GM23248 (cell line): ENCODE measurements at regions not wholly inside any gene's neighbourhood (a gene's known extent, or its start where the extent isn't known, plus 50 kb on each side); places are given as distances from the start of the nearest gene placed in this dataset.

Experiments
- DNase-seq: peaks from one replicate; pipeline ENCODE4 v3.0.0-alpha.2; 2015
- H2AFZ ChIP-seq: fragments of 200-600 bp; sonication (generic); 2 replicates; pipeline ENCODE4 v1.6.1; 2016; ENCODE audit warnings: antibody characterized with exemption
- H3F3A ChIP-seq: fragments of 200-600 bp; sonication (generic); 2 replicates; pipeline ENCODE4 v1.6.1; 2016; ENCODE audit warnings: mild to moderate bottlenecking, antibody characterized with exemption, mixed run types; ENCODE audit not compliant: insufficient read depth
- H3K27ac ChIP-seq: fragments of 200-600 bp; sonication (generic); 2 replicates; pipeline ENCODE4 v1.5.1; 2016; ENCODE audit warnings: mild to moderate bottlenecking
- H3K27me3 ChIP-seq: fragments of 200-600 bp; sonication (generic); replicated peaks from 2 replicates; pipeline ENCODE4 v1.6.1; 2016; ENCODE audit warnings: mild to moderate bottlenecking; ENCODE audit not compliant: insufficient read depth
- H3K36me3 ChIP-seq: fragments of 200-600 bp; sonication (generic); 2 replicates; pipeline ENCODE4 v1.6.1; 2016; ENCODE audit warnings: low read depth, mild to moderate bottlenecking
- H3K4me1 ChIP-seq: fragments of 200-600 bp; sonication (generic); 2 replicates; pipeline ENCODE4 v1.6.1; 2016; ENCODE audit warnings: mild to moderate bottlenecking; ENCODE audit not compliant: insufficient read depth
- H3K4me2 ChIP-seq: fragments of 200-600 bp; sonication (generic); one replicate; pipeline ENCODE4 v1.6.1; 2016; ENCODE audit warnings: mild to moderate bottlenecking; ENCODE audit not compliant: unreplicated experiment
- H3K4me3 ChIP-seq: fragments of 200-600 bp; sonication (generic); 2 replicates; pipeline ENCODE4 v1.5.1; 2016; ENCODE audit warnings: mild to moderate bottlenecking
- H3K79me2 ChIP-seq: fragments of 200-600 bp; sonication (generic); 2 replicates; pipeline ENCODE4 v1.6.1; 2016; ENCODE audit warnings: mild to moderate bottlenecking; ENCODE audit not compliant: insufficient read depth
- H3K9ac ChIP-seq: fragments of 200-600 bp; sonication (generic); 2 replicates; pipeline ENCODE4 v1.6.1; 2016; ENCODE audit warnings: mild to moderate bottlenecking
- H3K9me2 ChIP-seq: fragments of 200-600 bp; sonication (generic); 2 replicates; pipeline ENCODE4 v1.6.1; 2016; ENCODE audit warnings: mixed run types, mild to moderate bottlenecking, moderate library complexity; ENCODE audit not compliant: insufficient read depth
- H3K9me3 ChIP-seq: fragments of 200-600 bp; sonication (generic); one replicate; pipeline ENCODE4 v1.6.1; 2017; ENCODE audit warnings: low read depth
- H4K20me1 ChIP-seq: fragments of 200-600 bp; sonication (generic); 2 replicates; pipeline ENCODE4 v1.6.0; 2016; ENCODE audit not compliant: insufficient read depth
- EZH2 ChIP-seq: fragments of 200-600 bp; sonication (generic); IDR thresholded peaks from 2 replicates; pipeline ENCODE4 v1.6.1; 2018; ENCODE audit warnings: antibody characterized with exemption, mild to moderate bottlenecking; ENCODE audit not compliant: insufficient read depth, poor library complexity, severe bottlenecking
- EZH2phosphoT487 ChIP-seq: fragments of 200-600 bp; sonication (generic); IDR thresholded peaks from 2 replicates; pipeline ENCODE4 v1.6.1; 2018; ENCODE audit warnings: antibody characterized with exemption, moderate library complexity, mild to moderate bottlenecking, low read depth; ENCODE audit not compliant: insufficient read depth
- whole genome bisulfite sequencing, 2 experiments: methylation state at CpG; one replicate each; pipeline ENCODE4 v1.1.6; 2015 to 2017; ENCODE audit warnings: low lambda C conversion rate in 2 of 2, low coverage in 1 of 2; ENCODE audit errors: missing lambda C conversion rate in 2 of 2; 5-methylcytosine and 5-hydroxymethylcytosine counted together
- in situ Hi-C: fragments of 300-500 bp; cut with MboI; formaldehyde crosslinking; loops from 2 replicates; pipeline ENCODE4 v1.15.0; 2020

GRCh38 chr13:48906200-48906599 lies 69.5 kb upstream of the FNDC3A start:
- peaks cover 5% of the 10 kb centered on the region; the same call in 1 of the 2 replicates for H3F3A ChIP-seq
- TF ChIP-seq EZH2phosphoT487, result no peak
- no peak for DNase-seq
- H3K27me3 ChIP-seq, result no peaks in the 10 kb centered on the region
- in situ Hi-C loops, result no loop called here
- H3K27ac ChIP-seq, result no peak overlapping the region
- H3K4me1 ChIP-seq, result peaks cover 10% of the 10 kb centered on the region
- no peak overlapping the region for H3K4me3 ChIP-seq
- no peaks in the 10 kb centered on the region for H3K9me2 ChIP-seq
- no peaks in the 10 kb centered on the region for H3K36me3 ChIP-seq
- no peaks in the 10 kb centered on the region for H4K20me1 ChIP-seq
- no peaks in the 10 kb centered on the region for H3K79me2 ChIP-seq
- H3K9ac ChIP-seq, result no peak overlapping the region
- H3K9me3 ChIP-seq, result no peaks in the 10 kb centered on the region
- H3K4me2 ChIP-seq, result no peak overlapping the region
- WGBS, 2 experiments, result 95% methylated on average over 6 of the region's 6 CpGs
- no peak overlapping the region for H2AFZ ChIP-seq

GRCh38 chr13:48908381-48909055 lies 67.2 kb upstream of the FNDC3A start:
- in situ Hi-C loops, result no loop called here
- Histone ChIP-seq H3K27me3 (no peaks in the 10 kb centered on the region), H4K20me1 (no peaks in the 10 kb centered on the region), H3K4me1 (peaks cover 10% of the 10 kb centered on the region), H3K36me3 (no peaks in the 10 kb centered on the region), H3K4me3 (no peak overlapping the region), H3K79me2 (no peaks in the 10 kb centered on the region), H3K27ac (no peak overlapping the region), H3F3A (peaks cover 5% of the 10 kb centered on the region; the same call in 1 of the 2 replicates), H3K4me2 (peak overlapping the region; percentile 33), H3K9me2 (no peaks in the 10 kb centered on the region), H3K9ac (no peak overlapping the region), H3K9me3 (no peaks in the 10 kb centered on the region), H2AFZ (no peak overlapping the region)
- peak; percentile 78 for DNase-seq
- 0 to 2% methylated on average over 2 of the region's 2 CpGs for WGBS, 2 experiments
- TF ChIP-seq EZH2, result no peak
- no peak for TF ChIP-seq EZH2phosphoT487

- WGBS, 2 experiments, result 59 to 60% methylated on average over 2 of the region's 2 CpGs
- in situ Hi-C loops, result no loop called here
- TF ChIP-seq EZH2 (no peak), EZH2phosphoT487 (no peak)
- no peak overlapping the region for H3K4me3 ChIP-seq
- H2AFZ ChIP-seq, result no peak overlapping the region
- peak overlapping the region; percentile 33 for H3K4me2 ChIP-seq
- no peaks in the 10 kb centered on the region for H3K79me2 ChIP-seq
- no peaks in the 10 kb centered on the region for H3K27me3 ChIP-seq
- H4K20me1 ChIP-seq, result no peaks in the 10 kb centered on the region
- peaks cover 10% of the 10 kb centered on the region for H3K4me1 ChIP-seq
- no peaks in the 10 kb centered on the region for H3K9me2 ChIP-seq
- H3K9ac ChIP-seq, result no peak overlapping the region
- H3K27ac ChIP-seq, result no peak overlapping the region
- H3F3A ChIP-seq, result peaks cover 5% of the 10 kb centered on the region; the same call in 1 of the 2 replicates
- DNase-seq, result no peak
- H3K9me3 ChIP-seq, result no peaks in the 10 kb centered on the region
- no peaks in the 10 kb centered on the region for H3K36me3 ChIP-seq
Measured at GRCh38 chr13:48909056-48909389, 66.7 kb upstream of the FNDC3A start.

- Histone ChIP-seq H3K9me3 (no peaks in the 10 kb centered on the region), H3K27me3 (no peaks in the 10 kb centered on the region), H3K9ac (no peak overlapping the region), H3K36me3 (no peaks in the 10 kb centered on the region), H3K4me3 (no peak overlapping the region), H3K9me2 (no peaks in the 10 kb centered on the region), H3K4me2 (no peak overlapping the region), H3F3A (peaks cover 5% of the 10 kb centered on the region; the same call in 1 of the 2 replicates), H3K27ac (no peak overlapping the region), H3K79me2 (no peaks in the 10 kb centered on the region), H4K20me1 (no peaks in the 10 kb centered on the region), H3K4me1 (peaks cover 10% of the 10 kb centered on the region), H2AFZ (no peak overlapping the region)
- no peak for TF ChIP-seq EZH2phosphoT487
- no peak for TF ChIP-seq EZH2
- DNase-seq, result no peak
- in situ Hi-C loops, result no loop called here
- 43 to 46% methylated on average over 2 of the region's 2 CpGs for WGBS, 2 experiments
Measured at GRCh38 chr13:48910686-48911085, 65.0 kb upstream of the FNDC3A start.

GRCh38 chr13:48919751-48920150 lies 56.0 kb upstream of the FNDC3A start:
- no peaks in the 10 kb centered on the region for H3K4me1 ChIP-seq
- H3K79me2 ChIP-seq, result no peaks in the 10 kb centered on the region
- WGBS, 2 experiments, result 4 to 7% methylated on average over 1 of the region's 1 CpG
- in situ Hi-C loops, result no loop called here
- no peaks in the 10 kb centered on the region for H3K9me2 ChIP-seq
- TF ChIP-seq EZH2 (no peak), EZH2phosphoT487 (no peak)
- H3K9me3 ChIP-seq, result no peaks in the 10 kb centered on the region
- no peak overlapping the region for H3K4me3 ChIP-seq
- H3K27me3 ChIP-seq, result no peaks in the 10 kb centered on the region
- no peak overlapping the region for H3K4me2 ChIP-seq
- DNase-seq, result no peak
- no peaks in the 10 kb centered on the region for H3K36me3 ChIP-seq
- no peak overlapping the region for H3K9ac ChIP-seq
- H2AFZ ChIP-seq, result no peak overlapping the region
- H4K20me1 ChIP-seq, result no peaks in the 10 kb centered on the region
- no peak overlapping the region for H3K27ac ChIP-seq
- H3F3A ChIP-seq, result no peaks in the 10 kb centered on the region
